ENCODE measurements at regions not wholly inside any gene's neighbourhood (a gene's known extent, or its start where the extent isn't known, plus 50 kb on each side); places are given as distances from the start of the nearest gene placed in this dataset.

GRCh38 chr10:1928606-1929005, 191.3 kb upstream of the ADARB2 start (continued):
- no peak for TF ChIP-seq ZNF462 (CRISPR knock-in tag; IDR thresholded peaks at IDR 0.05)
- no peak for TF ChIP-seq EZH2 (IDR thresholded peaks at IDR 0.05; ENCODE audit: low read depth, unreplicated experiment)
- no peak for TF ChIP-seq POLR2AphosphoS5 (IDR thresholded peaks at IDR 0.05; ENCODE audit: low read depth)
- TF ChIP-seq, protein P1, sequence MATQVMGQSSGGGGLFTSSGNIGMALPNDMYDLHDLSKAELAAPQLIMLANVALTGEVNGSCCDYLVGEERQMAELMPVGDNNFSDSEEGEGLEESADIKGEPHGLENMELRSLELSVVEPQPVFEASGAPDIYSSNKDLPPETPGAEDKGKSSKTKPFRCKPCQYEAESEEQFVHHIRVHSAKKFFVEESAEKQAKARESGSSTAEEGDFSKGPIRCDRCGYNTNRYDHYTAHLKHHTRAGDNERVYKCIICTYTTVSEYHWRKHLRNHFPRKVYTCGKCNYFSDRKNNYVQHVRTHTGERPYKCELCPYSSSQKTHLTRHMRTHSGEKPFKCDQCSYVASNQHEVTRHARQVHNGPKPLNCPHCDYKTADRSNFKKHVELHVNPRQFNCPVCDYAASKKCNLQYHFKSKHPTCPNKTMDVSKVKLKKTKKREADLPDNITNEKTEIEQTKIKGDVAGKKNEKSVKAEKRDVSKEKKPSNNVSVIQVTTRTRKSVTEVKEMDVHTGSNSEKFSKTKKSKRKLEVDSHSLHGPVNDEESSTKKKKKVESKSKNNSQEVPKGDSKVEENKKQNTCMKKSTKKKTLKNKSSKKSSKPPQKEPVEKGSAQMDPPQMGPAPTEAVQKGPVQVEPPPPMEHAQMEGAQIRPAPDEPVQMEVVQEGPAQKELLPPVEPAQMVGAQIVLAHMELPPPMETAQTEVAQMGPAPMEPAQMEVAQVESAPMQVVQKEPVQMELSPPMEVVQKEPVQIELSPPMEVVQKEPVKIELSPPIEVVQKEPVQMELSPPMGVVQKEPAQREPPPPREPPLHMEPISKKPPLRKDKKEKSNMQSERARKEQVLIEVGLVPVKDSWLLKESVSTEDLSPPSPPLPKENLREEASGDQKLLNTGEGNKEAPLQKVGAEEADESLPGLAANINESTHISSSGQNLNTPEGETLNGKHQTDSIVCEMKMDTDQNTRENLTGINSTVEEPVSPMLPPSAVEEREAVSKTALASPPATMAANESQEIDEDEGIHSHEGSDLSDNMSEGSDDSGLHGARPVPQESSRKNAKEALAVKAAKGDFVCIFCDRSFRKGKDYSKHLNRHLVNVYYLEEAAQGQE (IDR thresholded peaks at IDR 0.05; ENCODE audit: unreplicated experiment) = no peak
- TF ChIP-seq EZH2phosphoT487 (IDR thresholded peaks at IDR 0.05; ENCODE audit: unreplicated experiment) = no peak
- no peak for TF ChIP-seq JUNB (IDR thresholded peaks at IDR 0.05; ENCODE audit: unreplicated experiment)
- no peak for TF ChIP-seq CTCF (conservative IDR thresholded peaks at IDR 0.05; ENCODE audit: low read depth in 2 of 2)
